ENCODE measurements at regions not wholly inside any gene's neighbourhood (a gene's known extent, or its start where the extent isn't known, plus 50 kb on each side); places are given as distances from the start of the nearest gene placed in this dataset.
A peak's percentile ranks its signal among the peaks of the same experiment; 100 is the strongest.
"Not testable (repeated sequence)": the region's sequence is repeated elsewhere in the genome, so short reads cannot be mapped to it uniquely, and the experiment has no call there.

- Histone ChIP-seq H3K36me3 (ENCODE audit: control insufficient read depth, insufficient read depth, low read length) (no peaks in the 10 kb centered on the region), H3K4me1 (ENCODE audit: control insufficient read depth, insufficient read depth, low read length) (no peaks in the 10 kb centered on the region), H3K27ac (ENCODE audit: low read depth, low read length) (no peak overlapping the region), H3K4me3 (ENCODE audit: low read depth, low read length) (no peak overlapping the region), H3K9me3 (ENCODE audit: control insufficient read depth, insufficient read depth, low read length) (no peaks in the 10 kb centered on the region), H3K27me3 (ENCODE audit: control insufficient read depth, insufficient read depth, low read length) (no peaks in the 10 kb centered on the region)
- WGBS (ENCODE audit: insufficient coverage) = 62% methylated on average over 4 of the region's 6 CpGs
- DNase-seq (ENCODE audit: low read depth in 4 of 6, low spot score in 6 of 6) = no peak
Observed at GRCh38 chr1:221035662-221036153, 156.5 kb downstream of the HLX start.

- no peaks in the 10 kb centered on the region for H3K27me3 ChIP-seq (ENCODE audit: control insufficient read depth, insufficient read depth, low read length)
- H3K4me1 ChIP-seq (ENCODE audit: control insufficient read depth, insufficient read depth, low read length) = no peaks in the 10 kb centered on the region
- WGBS (ENCODE audit: insufficient coverage) = no CpG with 5 or more reads among the region's 1 CpG
- H3K9me3 ChIP-seq (ENCODE audit: control insufficient read depth, insufficient read depth, low read length) = no peaks in the 10 kb centered on the region
- H3K36me3 ChIP-seq (ENCODE audit: control insufficient read depth, insufficient read depth, low read length) = no peaks in the 10 kb centered on the region
- no peak overlapping the region for H3K27ac ChIP-seq (ENCODE audit: low read depth, low read length)
- no peak overlapping the region for H3K4me3 ChIP-seq (ENCODE audit: low read depth, low read length)
- DNase-seq (ENCODE audit: low read depth in 4 of 6, low spot score in 6 of 6) = no peak
Observed at GRCh38 chr1:221039616-221040015, 160.4 kb downstream of the HLX start.

GRCh38 chr1:221040101-221040500, 160.9 kb downstream of the HLX start:
- no peak for DNase-seq (ENCODE audit: low read depth in 4 of 6, low spot score in 6 of 6)
- Histone ChIP-seq H3K36me3 (ENCODE audit: control insufficient read depth, insufficient read depth, low read length) (no peaks in the 10 kb centered on the region), H3K27ac (ENCODE audit: low read depth, low read length) (no peak overlapping the region), H3K27me3 (ENCODE audit: control insufficient read depth, insufficient read depth, low read length) (no peaks in the 10 kb centered on the region), H3K9me3 (ENCODE audit: control insufficient read depth, insufficient read depth, low read length) (no peaks in the 10 kb centered on the region), H3K4me1 (ENCODE audit: control insufficient read depth, insufficient read depth, low read length) (no peaks in the 10 kb centered on the region), H3K4me3 (ENCODE audit: low read depth, low read length) (no peak overlapping the region)
- WGBS (ENCODE audit: insufficient coverage) = no CpG with 5 or more reads among the region's 1 CpG

- WGBS (ENCODE audit: insufficient coverage) = no CpG with 5 or more reads among the region's 2 CpGs
Observed at GRCh38 chr1:221040691-221041285, 161.5 kb downstream of the HLX start.

GRCh38 chr1:221044538-221044937, 165.3 kb downstream of the HLX start:
- no peak overlapping the region for H3K27ac ChIP-seq (ENCODE audit: low read depth, low read length)
- DNase-seq (ENCODE audit: low read depth in 4 of 6, low spot score in 6 of 6) = no peak
- no peak overlapping the region for H3K4me3 ChIP-seq (ENCODE audit: low read depth, low read length)
- no peaks in the 10 kb centered on the region for H3K9me3 ChIP-seq (ENCODE audit: control insufficient read depth, insufficient read depth, low read length)
- no peaks in the 10 kb centered on the region for H3K27me3 ChIP-seq (ENCODE audit: control insufficient read depth, insufficient read depth, low read length)
- peaks cover 3% of the 10 kb centered on the region for H3K4me1 ChIP-seq (ENCODE audit: control insufficient read depth, insufficient read depth, low read length)
- H3K36me3 ChIP-seq (ENCODE audit: control insufficient read depth, insufficient read depth, low read length) = no peaks in the 10 kb centered on the region

More at GRCh38 chr1:221040691-221041285, 161.5 kb downstream of the HLX start:
- DNase-seq (ENCODE audit: low read depth in 4 of 6, low spot score in 6 of 6) = no peak
- H3K27me3 ChIP-seq (ENCODE audit: control insufficient read depth, insufficient read depth, low read length) = no peaks in the 10 kb centered on the region
- H3K4me1 ChIP-seq (ENCODE audit: control insufficient read depth, insufficient read depth, low read length) = no peaks in the 10 kb centered on the region
- H3K36me3 ChIP-seq (ENCODE audit: control insufficient read depth, insufficient read depth, low read length) = no peaks in the 10 kb centered on the region
- H3K9me3 ChIP-seq (ENCODE audit: control insufficient read depth, insufficient read depth, low read length) = no peaks in the 10 kb centered on the region
- no peak overlapping the region for H3K4me3 ChIP-seq (ENCODE audit: low read depth, low read length)
- no peak overlapping the region for H3K27ac ChIP-seq (ENCODE audit: low read depth, low read length)

- no peak overlapping the region for H3K27ac ChIP-seq (ENCODE audit: low read depth, low read length)
- DNase-seq (ENCODE audit: low read depth in 4 of 6, low spot score in 6 of 6) = no peak
- 100% methylated on average over 3 of the region's 3 CpGs for WGBS (ENCODE audit: insufficient coverage)
- no peak overlapping the region for H3K4me3 ChIP-seq (ENCODE audit: low read depth, low read length)
- H3K4me1 ChIP-seq (ENCODE audit: control insufficient read depth, insufficient read depth, low read length) = peaks cover 3% of the 10 kb centered on the region
- no peaks in the 10 kb centered on the region for H3K27me3 ChIP-seq (ENCODE audit: control insufficient read depth, insufficient read depth, low read length)
- H3K36me3 ChIP-seq (ENCODE audit: control insufficient read depth, insufficient read depth, low read length) = no peaks in the 10 kb centered on the region
- H3K9me3 ChIP-seq (ENCODE audit: control insufficient read depth, insufficient read depth, low read length) = peaks cover 3% of the 10 kb centered on the region
Observed at GRCh38 chr1:221045151-221045550, 165.9 kb downstream of the HLX start.

- Histone ChIP-seq H3K4me3 (ENCODE audit: low read depth, low read length) (no peak overlapping the region), H3K4me1 (ENCODE audit: control insufficient read depth, insufficient read depth, low read length) (peaks cover 3% of the 10 kb centered on the region), H3K9me3 (ENCODE audit: control insufficient read depth, insufficient read depth, low read length) (peaks cover 4% of the 10 kb centered on the region), H3K27ac (ENCODE audit: low read depth, low read length) (no peak overlapping the region), H3K36me3 (ENCODE audit: control insufficient read depth, insufficient read depth, low read length) (no peaks in the 10 kb centered on the region), H3K27me3 (ENCODE audit: control insufficient read depth, insufficient read depth, low read length) (no peaks in the 10 kb centered on the region)
- DNase-seq (ENCODE audit: low read depth in 4 of 6, low spot score in 6 of 6) = peak in 1 of 6 donors; percentile 9
- WGBS (ENCODE audit: insufficient coverage) = no CpG with 5 or more reads among the region's 5 CpGs
Observed at GRCh38 chr1:221045842-221046831, 166.9 kb downstream of the HLX start.

GRCh38 chr1:221051391-221051790, 172.1 kb downstream of the HLX start:
- not testable (repeated sequence) for H3K4me3 ChIP-seq (ENCODE audit: low read depth, low read length); H3K27me3 ChIP-seq (ENCODE audit: control insufficient read depth, insufficient read depth, low read length); H3K4me1 ChIP-seq (ENCODE audit: control insufficient read depth, insufficient read depth, low read length); H3K27ac ChIP-seq (ENCODE audit: low read depth, low read length); DNase-seq (ENCODE audit: low read depth in 4 of 6, low spot score in 6 of 6); H3K9me3 ChIP-seq (ENCODE audit: control insufficient read depth, insufficient read depth, low read length); H3K36me3 ChIP-seq (ENCODE audit: control insufficient read depth, insufficient read depth, low read length)
- WGBS (ENCODE audit: insufficient coverage) = no CpG with 5 or more reads among the region's 4 CpGs

- H3K27me3 ChIP-seq (ENCODE audit: control insufficient read depth, insufficient read depth, low read length) = no peaks in the 10 kb centered on the region
- no peaks in the 10 kb centered on the region for H3K4me1 ChIP-seq (ENCODE audit: control insufficient read depth, insufficient read depth, low read length)
- DNase-seq (ENCODE audit: low read depth in 4 of 6, low spot score in 6 of 6) = no peak
- peaks cover 4% of the 10 kb centered on the region for H3K9me3 ChIP-seq (ENCODE audit: control insufficient read depth, insufficient read depth, low read length)
- no peak overlapping the region for H3K27ac ChIP-seq (ENCODE audit: low read depth, low read length)
- no peaks in the 10 kb centered on the region for H3K36me3 ChIP-seq (ENCODE audit: control insufficient read depth, insufficient read depth, low read length)
- no peak overlapping the region for H3K4me3 ChIP-seq (ENCODE audit: low read depth, low read length)
- WGBS (ENCODE audit: insufficient coverage) = 85% methylated on average over 3 of the region's 4 CpGs
Observed at GRCh38 chr1:221053889-221054288, 174.6 kb downstream of the HLX start.
